T-helper 1 cell treated with Interleukin-12 subunit alpha and Interleukin-12 subunit beta and Interleukin-4 antibody, amounts not matched to agents 30 μg/mL and 1 μg/mL, for 36 hours (primary cell): ENCODE measurements at regions not wholly inside any gene's neighbourhood (a gene's known extent, or its start where the extent isn't known, plus 50 kb on each side); places are given as distances from the start of the nearest gene placed in this dataset.

Experiments
- H3K27ac Mint-ChIP-seq: one replicate; pipeline ENCODE4 v1.8.0; 2021; ENCODE audit warnings: mild to moderate bottlenecking, mixed read lengths
- H3K27me3 Mint-ChIP-seq: one replicate; pipeline ENCODE4 v1.8.0; 2021; ENCODE audit warnings: low read depth, mixed read lengths
- H3K36me3 Mint-ChIP-seq: one replicate; pipeline ENCODE4 v1.8.0; 2021; ENCODE audit warnings: low read depth, mixed read lengths
- H3K4me1 Mint-ChIP-seq: one replicate; pipeline ENCODE4 v1.8.0; 2021; ENCODE audit warnings: low read depth, mixed read lengths
- H3K4me3 Mint-ChIP-seq: one replicate; pipeline ENCODE4 v1.8.0; 2021; ENCODE audit warnings: mild to moderate bottlenecking, moderate library complexity, mixed read lengths
- H3K9me3 Mint-ChIP-seq: one replicate; pipeline ENCODE4 v1.8.0; 2021; ENCODE audit warnings: mixed read lengths

- H3K27me3 Mint-ChIP-seq = no peaks in the 10 kb centered on the region
- H3K9me3 Mint-ChIP-seq = no peaks in the 10 kb centered on the region
- no peaks in the 10 kb centered on the region for H3K4me1 Mint-ChIP-seq
- no peak overlapping the region for H3K27ac Mint-ChIP-seq
- H3K4me3 Mint-ChIP-seq = no peak overlapping the region
- no peaks in the 10 kb centered on the region for H3K36me3 Mint-ChIP-seq
Measured at GRCh38 chr4:53722110-53722509, 130.8 kb upstream of the LNX1 start.

GRCh38 chr4:53721263-53721662, 130.0 kb upstream of the LNX1 start:
- H3K27me3 Mint-ChIP-seq = no peaks in the 10 kb centered on the region
- no peaks in the 10 kb centered on the region for H3K9me3 Mint-ChIP-seq
- H3K36me3 Mint-ChIP-seq = no peaks in the 10 kb centered on the region
- no peak overlapping the region for H3K27ac Mint-ChIP-seq
- no peaks in the 10 kb centered on the region for H3K4me1 Mint-ChIP-seq
- H3K4me3 Mint-ChIP-seq = no peak overlapping the region

GRCh38 chr4:53720776-53721175, 129.5 kb upstream of the LNX1 start:
- Mint-ChIP-seq H3K4me3 (no peak overlapping the region), H3K9me3 (no peaks in the 10 kb centered on the region), H3K27me3 (no peaks in the 10 kb centered on the region), H3K36me3 (no peaks in the 10 kb centered on the region), H3K27ac (no peak overlapping the region), H3K4me1 (no peaks in the 10 kb centered on the region)

- Mint-ChIP-seq H3K4me3 (no peak overlapping the region), H3K27me3 (no peaks in the 10 kb centered on the region), H3K27ac (no peak overlapping the region), H3K4me1 (no peaks in the 10 kb centered on the region), H3K9me3 (no peaks in the 10 kb centered on the region), H3K36me3 (no peaks in the 10 kb centered on the region)
Measured at GRCh38 chr4:53717064-53717549, 125.8 kb upstream of the LNX1 start.

- no peaks in the 10 kb centered on the region for H3K9me3 Mint-ChIP-seq
- H3K27ac Mint-ChIP-seq = no peak overlapping the region
- H3K27me3 Mint-ChIP-seq = no peaks in the 10 kb centered on the region
- no peaks in the 10 kb centered on the region for H3K4me1 Mint-ChIP-seq
- no peak overlapping the region for H3K4me3 Mint-ChIP-seq
- H3K36me3 Mint-ChIP-seq = no peaks in the 10 kb centered on the region
Measured at GRCh38 chr4:53716471-53717063, 125.3 kb upstream of the LNX1 start.

- H3K27me3 Mint-ChIP-seq = no peaks in the 10 kb centered on the region
- no peak overlapping the region for H3K27ac Mint-ChIP-seq
- no peaks in the 10 kb centered on the region for H3K36me3 Mint-ChIP-seq
- H3K4me1 Mint-ChIP-seq = no peaks in the 10 kb centered on the region
- H3K9me3 Mint-ChIP-seq = no peaks in the 10 kb centered on the region
- H3K4me3 Mint-ChIP-seq = no peak overlapping the region
Measured at GRCh38 chr4:53716011-53716410, 124.7 kb upstream of the LNX1 start.

- H3K4me1 Mint-ChIP-seq = no peaks in the 10 kb centered on the region
- H3K9me3 Mint-ChIP-seq = no peaks in the 10 kb centered on the region
- H3K4me3 Mint-ChIP-seq = no peak overlapping the region
- H3K36me3 Mint-ChIP-seq = no peaks in the 10 kb centered on the region
- no peaks in the 10 kb centered on the region for H3K27me3 Mint-ChIP-seq
- no peak overlapping the region for H3K27ac Mint-ChIP-seq
Measured at GRCh38 chr4:53714236-53715140, 123.2 kb upstream of the LNX1 start.

- no peaks in the 10 kb centered on the region for H3K9me3 Mint-ChIP-seq
- H3K36me3 Mint-ChIP-seq = no peaks in the 10 kb centered on the region
- no peak overlapping the region for H3K27ac Mint-ChIP-seq
- H3K4me1 Mint-ChIP-seq = no peaks in the 10 kb centered on the region
- H3K4me3 Mint-ChIP-seq = no peak overlapping the region
- H3K27me3 Mint-ChIP-seq = no peaks in the 10 kb centered on the region
Measured at GRCh38 chr4:53713767-53714166, 122.5 kb upstream of the LNX1 start.

GRCh38 chr4:53713296-53713695, 122.0 kb upstream of the LNX1 start:
- Mint-ChIP-seq H3K4me1 (no peaks in the 10 kb centered on the region), H3K9me3 (no peaks in the 10 kb centered on the region), H3K27ac (no peak overlapping the region), H3K36me3 (no peaks in the 10 kb centered on the region), H3K4me3 (no peak overlapping the region), H3K27me3 (no peaks in the 10 kb centered on the region)

GRCh38 chr4:53712408-53713020, 121.2 kb upstream of the LNX1 start:
- H3K36me3 Mint-ChIP-seq = no peaks in the 10 kb centered on the region
- H3K4me3 Mint-ChIP-seq = no peak overlapping the region
- H3K4me1 Mint-ChIP-seq = no peaks in the 10 kb centered on the region
- H3K27me3 Mint-ChIP-seq = no peaks in the 10 kb centered on the region
- H3K27ac Mint-ChIP-seq = no peak overlapping the region
- no peaks in the 10 kb centered on the region for H3K9me3 Mint-ChIP-seq

- no peaks in the 10 kb centered on the region for H3K4me1 Mint-ChIP-seq
- H3K4me3 Mint-ChIP-seq = no peak overlapping the region
- H3K9me3 Mint-ChIP-seq = no peaks in the 10 kb centered on the region
- H3K36me3 Mint-ChIP-seq = no peaks in the 10 kb centered on the region
- no peaks in the 10 kb centered on the region for H3K27me3 Mint-ChIP-seq
- H3K27ac Mint-ChIP-seq = no peak overlapping the region
Measured at GRCh38 chr4:53711926-53712325, 120.6 kb upstream of the LNX1 start.

- Mint-ChIP-seq H3K9me3 (no peaks in the 10 kb centered on the region), H3K27ac (no peak overlapping the region), H3K27me3 (no peaks in the 10 kb centered on the region), H3K4me3 (no peak overlapping the region), H3K36me3 (no peaks in the 10 kb centered on the region), H3K4me1 (no peaks in the 10 kb centered on the region)
Measured at GRCh38 chr4:53709693-53710092, 118.4 kb upstream of the LNX1 start.

- Mint-ChIP-seq H3K27ac (no peak overlapping the region), H3K4me1 (peaks cover 7% of the 10 kb centered on the region), H3K36me3 (no peaks in the 10 kb centered on the region), H3K9me3 (no peaks in the 10 kb centered on the region), H3K4me3 (no peak overlapping the region), H3K27me3 (no peaks in the 10 kb centered on the region)
Measured at GRCh38 chr4:53707491-53707890, 116.2 kb upstream of the LNX1 start.

- Mint-ChIP-seq H3K36me3 (no peaks in the 10 kb centered on the region), H3K27me3 (no peaks in the 10 kb centered on the region), H3K9me3 (no peaks in the 10 kb centered on the region), H3K4me1 (peaks cover 8% of the 10 kb centered on the region), H3K4me3 (no peak overlapping the region), H3K27ac (no peak overlapping the region)
Measured at GRCh38 chr4:53706422-53707032, 115.2 kb upstream of the LNX1 start.
